Sigmoid colon (tissue), 3 donors: ENCODE measurements at regions not wholly inside any gene's neighbourhood (a gene's known extent, or its start where the extent isn't known, plus 50 kb on each side); places are given as distances from the start of the nearest gene placed in this dataset.

Source experiments
- CTCF ChIP-seq, 4 experiments: fragments of 450-650 bp in 3 of 4; fragments of 200-600 bp in 1 of 4; IDR thresholded peaks; one replicate each; pipeline ENCODE4 v1.5.1; 2016 to 2019; ENCODE audit warnings: antibody characterized with exemption in 4 of 4, mild to moderate bottlenecking in 3 of 4, moderate library complexity in 2 of 4
- POLR2A ChIP-seq, 2 donors: fragments of 450-650 bp; IDR thresholded peaks; one replicate each; pipeline ENCODE4 v1.6.1; 2016; ENCODE audit warnings: antibody characterized with exemption in 2 of 2, mild to moderate bottlenecking in 2 of 2, moderate library complexity in 2 of 2

GRCh38 chr1:63203641-63204040 is 118.7 kb upstream of the FOXD3 start:
- TF ChIP-seq POLR2A (IDR thresholded peaks at IDR 0.05) (no peak), CTCF (IDR thresholded peaks at IDR 0.05) (no peak)
